GM12873 (cell line): ENCODE measurements at regions not wholly inside any gene's neighbourhood (a gene's known extent, or its start where the extent isn't known, plus 50 kb on each side); places are given as distances from the start of the nearest gene placed in this dataset.

Experiments used
- TF ChIP-seq, protein P1 (sequence below): IDR thresholded peaks from 2 replicates; pipeline ENCODE4 v1.5.1; 2012; ENCODE audit warnings: low read depth, mild to moderate bottlenecking, moderate library complexity, low read length, control low read depth; ENCODE audit not compliant: insufficient read depth; ENCODE audit errors: missing control alignments

- TF ChIP-seq, protein P1, sequence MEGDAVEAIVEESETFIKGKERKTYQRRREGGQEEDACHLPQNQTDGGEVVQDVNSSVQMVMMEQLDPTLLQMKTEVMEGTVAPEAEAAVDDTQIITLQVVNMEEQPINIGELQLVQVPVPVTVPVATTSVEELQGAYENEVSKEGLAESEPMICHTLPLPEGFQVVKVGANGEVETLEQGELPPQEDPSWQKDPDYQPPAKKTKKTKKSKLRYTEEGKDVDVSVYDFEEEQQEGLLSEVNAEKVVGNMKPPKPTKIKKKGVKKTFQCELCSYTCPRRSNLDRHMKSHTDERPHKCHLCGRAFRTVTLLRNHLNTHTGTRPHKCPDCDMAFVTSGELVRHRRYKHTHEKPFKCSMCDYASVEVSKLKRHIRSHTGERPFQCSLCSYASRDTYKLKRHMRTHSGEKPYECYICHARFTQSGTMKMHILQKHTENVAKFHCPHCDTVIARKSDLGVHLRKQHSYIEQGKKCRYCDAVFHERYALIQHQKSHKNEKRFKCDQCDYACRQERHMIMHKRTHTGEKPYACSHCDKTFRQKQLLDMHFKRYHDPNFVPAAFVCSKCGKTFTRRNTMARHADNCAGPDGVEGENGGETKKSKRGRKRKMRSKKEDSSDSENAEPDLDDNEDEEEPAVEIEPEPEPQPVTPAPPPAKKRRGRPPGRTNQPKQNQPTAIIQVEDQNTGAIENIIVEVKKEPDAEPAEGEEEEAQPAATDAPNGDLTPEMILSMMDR, result no peak
Observed at GRCh38 chr9:117465706-117466105, 50.8 kb upstream of the ASTN2 start.

- TF ChIP-seq, protein P1, result no peak
Observed at GRCh38 chr9:117464941-117465616, 50.2 kb upstream of the ASTN2 start.
